HL-60/S4 treated with retinoic acid at 250 ng/mL for 4 days and 3 days (cell line): ENCODE measurements at regions not wholly inside any gene's neighbourhood (a gene's known extent, or its start where the extent isn't known, plus 50 kb on each side); places are given as distances from the start of the nearest gene placed in this dataset.

Experiments
- in situ Hi-C: fragments of 300-500 bp; cut with MboI; formaldehyde crosslinking; loops from 2 replicates; pipeline ENCODE4 v1.7.0; 2022; ENCODE audit warnings: low sequenced_read_pairs

DNA sequence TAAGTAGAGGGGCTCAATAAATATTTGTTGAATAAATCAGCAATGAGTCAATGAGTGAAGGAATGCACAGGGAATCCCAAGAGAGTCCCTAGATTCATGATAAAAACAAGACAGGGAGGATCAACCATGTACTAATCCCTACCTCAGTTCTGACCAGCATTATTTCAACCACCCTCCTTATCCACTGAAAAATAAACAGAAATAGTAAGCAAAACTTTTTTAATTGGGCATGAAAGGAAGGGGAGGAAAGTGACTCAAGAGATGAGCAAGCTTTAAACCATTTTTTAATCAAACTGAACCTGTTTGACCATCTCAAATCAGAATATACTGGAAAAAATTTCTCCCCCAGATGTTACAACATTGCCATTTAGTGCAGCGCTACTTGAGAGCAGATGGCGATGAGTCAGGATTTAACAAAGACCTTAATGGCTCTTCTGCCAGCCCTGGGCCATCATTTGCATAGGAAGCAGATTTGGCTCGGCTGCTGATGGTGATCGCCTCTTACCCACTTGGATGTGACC is 194.8 kb upstream of the SLC30A5 start:
- in situ Hi-C loops, result no loop called here

DNA sequence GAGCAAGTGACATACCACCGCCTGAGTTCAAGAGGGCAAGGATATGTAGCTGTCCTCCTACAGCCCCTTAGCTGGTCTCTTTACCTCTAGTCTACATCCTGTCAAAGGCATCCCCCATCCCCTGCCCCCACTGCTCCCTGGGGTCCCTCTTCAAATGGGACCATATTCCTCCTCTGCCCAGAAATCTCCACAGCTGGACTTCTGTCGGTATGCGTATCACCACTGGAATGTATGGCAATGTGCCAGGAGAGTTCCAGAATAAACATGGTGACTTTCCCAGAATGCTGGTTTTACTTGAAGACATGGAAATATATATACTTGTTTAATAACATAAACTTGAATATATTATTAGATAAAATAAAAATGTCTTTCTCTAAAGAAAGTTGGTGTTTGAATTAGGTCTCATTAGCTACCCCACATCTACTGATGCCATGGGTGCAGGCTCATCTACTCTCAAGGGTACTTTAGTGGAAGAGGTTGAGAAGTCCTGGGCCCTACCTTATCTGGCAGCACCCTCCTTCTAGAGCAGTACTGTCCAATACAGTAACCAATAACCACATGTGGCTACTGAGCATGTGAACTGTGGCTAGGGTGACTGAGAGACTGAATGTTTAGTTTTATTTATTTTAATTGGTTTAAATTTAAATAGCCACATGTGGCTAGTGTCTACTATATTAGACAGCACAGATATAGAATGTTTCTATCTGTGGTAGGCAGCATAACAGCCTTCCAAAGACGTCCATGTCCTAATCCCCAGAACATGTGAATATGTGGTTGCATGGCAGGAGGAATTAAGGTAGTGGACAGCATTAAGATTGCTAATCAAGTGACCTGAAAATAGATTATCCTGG is 181.7 kb upstream of the SLC30A5 start:
- in situ Hi-C loops, result no loop called here

DNA sequence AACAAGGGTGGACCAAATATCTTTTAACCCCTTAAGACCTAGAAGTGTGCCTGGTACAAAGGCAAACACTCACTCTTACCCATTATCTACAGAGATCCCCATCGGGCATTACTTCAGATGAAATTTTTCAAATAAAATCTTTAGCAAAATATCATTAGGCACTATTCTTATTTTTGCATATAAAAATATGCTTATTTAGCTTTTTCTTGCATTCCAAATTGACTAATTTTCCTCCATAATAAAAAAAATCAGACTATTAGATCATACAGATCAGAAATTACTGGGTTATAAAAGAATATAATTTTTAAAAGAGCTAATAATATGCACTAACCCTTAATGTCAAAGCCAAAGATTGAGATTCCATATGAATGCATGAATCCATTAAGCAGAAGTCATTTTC is 178.7 kb upstream of the SLC30A5 start:
- in situ Hi-C loops, result no loop called here

DNA sequence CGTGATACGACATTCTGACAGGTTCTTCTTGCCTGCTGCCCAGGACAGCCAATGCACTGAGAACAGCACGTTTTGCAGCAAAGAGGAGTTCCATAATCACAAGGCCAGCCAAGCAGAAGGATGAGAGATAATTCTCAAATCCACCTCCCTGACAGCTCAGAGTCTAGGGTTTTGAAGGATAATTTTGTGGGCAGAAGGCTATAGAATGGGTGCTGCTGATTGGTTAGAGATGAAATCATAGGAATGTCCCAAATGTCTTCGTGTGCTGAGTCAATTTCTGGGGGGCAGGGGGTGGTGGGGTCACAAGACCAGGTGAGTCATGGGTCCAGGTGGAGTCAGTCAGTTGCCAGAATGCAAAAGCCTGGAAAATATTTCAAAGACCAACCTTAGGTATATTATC is 175.5 kb upstream of the SLC30A5 start:
- in situ Hi-C loops, result no loop called here

DNA sequence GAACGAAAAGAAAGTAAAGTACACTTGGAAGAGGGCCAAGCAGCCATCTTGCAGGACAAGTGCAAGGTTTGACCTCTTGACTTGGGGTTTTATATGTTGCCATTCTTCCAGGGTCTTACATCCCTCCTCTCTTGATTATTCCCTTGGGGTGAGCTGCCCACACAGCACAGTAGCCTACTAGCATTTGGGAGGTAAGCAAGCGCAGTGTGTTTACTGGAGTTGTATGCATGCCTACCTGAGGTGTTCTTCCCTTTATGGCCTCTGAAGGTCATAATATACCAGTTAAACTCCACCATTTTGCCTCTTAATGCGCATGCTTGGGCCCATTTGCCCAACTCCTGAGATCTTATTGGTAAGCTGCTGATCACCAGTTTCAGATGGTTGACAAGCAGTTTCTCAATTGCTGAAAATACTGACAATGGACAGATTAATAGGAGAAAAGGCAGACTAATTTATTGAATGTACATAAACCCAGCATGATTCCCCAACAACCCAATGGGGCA is 173.8 kb upstream of the SLC30A5 start:
- in situ Hi-C loops, result no loop called here

DNA sequence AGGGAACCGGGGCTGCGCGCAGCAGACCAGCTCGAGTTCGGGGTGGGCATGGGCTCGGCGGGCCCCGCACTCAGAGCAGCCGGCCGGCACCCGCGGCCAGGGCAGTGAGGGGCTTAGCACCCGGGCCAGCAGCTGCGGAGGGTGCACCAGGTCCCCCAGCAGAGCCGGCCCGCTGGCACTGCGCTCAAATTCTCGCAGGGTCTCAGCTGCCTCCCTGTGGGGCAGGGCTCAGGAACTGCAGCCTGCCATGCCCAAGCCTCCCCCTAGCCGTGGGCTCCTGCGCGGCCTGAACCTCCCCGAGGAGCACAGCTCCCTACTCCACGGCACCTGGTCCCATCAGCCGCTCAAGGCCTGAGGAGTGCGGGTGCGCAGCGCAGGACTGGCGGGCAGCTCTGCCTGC is 172.9 kb upstream of the SLC30A5 start:
- in situ Hi-C loops, result no loop called here

DNA sequence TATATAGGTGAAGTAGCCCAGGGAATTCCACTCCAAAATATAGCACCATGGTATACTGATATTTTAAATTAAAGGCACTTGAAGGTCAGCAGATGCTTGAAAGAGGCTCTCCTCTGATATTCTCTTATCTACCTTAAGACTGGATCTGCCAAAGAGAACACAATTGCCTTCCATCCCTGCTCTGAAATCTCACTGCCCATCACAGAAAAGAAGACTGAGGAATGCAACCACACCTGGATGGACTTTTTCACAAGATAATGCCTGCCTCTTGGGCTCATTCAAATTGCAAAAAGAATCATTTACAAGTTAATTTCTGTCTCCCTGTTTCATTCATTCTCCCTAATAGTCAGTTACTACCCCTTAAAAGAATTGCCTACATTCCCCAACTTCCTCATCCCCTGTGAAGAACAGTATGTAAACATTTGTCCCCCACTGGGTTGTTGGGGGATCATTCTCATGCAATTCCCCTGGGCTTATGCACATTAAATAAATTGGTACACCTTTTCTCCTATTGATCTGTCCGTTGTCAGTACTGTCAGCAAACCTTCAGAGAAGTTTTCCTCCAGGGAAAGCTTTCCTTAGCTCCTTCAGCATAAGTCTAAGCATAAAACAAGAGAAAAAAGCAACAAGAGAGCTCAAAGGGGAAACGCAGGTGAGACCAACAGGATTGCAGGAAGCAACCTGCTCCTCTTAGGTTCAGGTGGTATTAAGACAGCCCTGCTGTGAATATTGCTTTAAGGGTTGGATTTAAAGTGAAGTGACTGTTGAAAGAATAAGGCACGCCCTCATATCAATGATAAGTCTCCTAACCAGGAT is 171.4 kb upstream of the SLC30A5 start:
- in situ Hi-C loops, result no loop called here

DNA sequence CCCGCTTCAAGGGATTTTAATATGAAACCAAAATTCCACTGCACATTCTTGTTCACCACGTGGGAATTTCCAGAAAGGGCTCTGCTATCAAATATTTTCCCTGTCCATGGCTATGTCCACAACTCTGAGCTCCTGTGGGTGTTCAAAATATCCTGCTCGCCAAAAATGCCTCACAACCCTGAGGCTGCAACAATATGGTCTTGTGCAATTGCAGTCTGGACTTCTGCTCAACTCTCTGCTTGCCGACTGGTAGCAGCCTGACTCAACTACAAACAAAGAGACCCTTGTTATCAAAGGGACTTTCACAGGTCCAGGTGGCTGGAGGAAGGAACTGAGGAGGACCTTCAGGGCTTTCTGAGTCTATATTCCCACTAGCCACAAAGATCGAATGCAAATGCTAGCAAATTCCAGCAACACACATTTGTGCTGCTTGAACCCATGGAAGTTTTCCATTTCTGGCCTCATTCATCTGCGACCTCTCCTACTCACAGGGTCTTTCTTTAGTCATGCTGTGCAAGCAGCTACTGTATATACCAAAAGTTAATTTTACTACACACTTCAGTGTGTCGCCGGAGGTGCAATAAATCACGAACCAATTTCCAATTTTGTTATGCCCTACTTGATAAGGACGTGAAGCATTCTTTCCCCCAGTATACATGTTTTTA is 169.2 kb upstream of the SLC30A5 start:
- in situ Hi-C loops, result no loop called here

DNA sequence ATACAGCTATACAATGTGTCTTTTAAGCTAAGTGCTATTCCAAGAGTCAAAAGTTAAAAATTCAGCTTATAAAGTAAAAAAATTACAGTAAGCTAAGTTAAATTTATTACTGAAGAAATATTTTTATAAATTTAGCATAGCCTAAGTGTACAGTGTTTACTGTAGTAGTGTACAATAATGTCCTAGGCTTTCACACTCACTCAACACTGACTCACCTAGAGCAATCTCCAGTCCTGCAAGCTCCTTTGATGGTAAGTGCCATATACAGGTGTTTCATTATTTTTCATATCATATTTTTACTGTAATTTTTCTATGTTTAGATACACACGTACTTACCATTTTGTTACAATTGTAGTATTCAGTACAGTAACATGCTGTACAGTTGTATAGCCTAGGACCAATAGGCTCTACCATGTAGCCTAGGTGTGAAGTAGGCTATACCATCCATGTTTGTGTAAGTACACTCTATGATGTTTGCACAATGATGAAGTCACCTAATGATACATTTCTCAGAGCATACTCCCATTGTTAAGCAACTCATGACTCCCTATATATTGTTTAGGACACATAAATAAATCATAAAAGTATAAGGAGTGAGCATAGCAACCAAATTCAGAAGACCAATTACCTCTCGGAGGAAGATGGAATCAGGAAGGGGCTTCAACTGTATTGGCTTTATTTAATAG is 165.1 kb upstream of the SLC30A5 start:
- in situ Hi-C loops, result no loop called here

DNA sequence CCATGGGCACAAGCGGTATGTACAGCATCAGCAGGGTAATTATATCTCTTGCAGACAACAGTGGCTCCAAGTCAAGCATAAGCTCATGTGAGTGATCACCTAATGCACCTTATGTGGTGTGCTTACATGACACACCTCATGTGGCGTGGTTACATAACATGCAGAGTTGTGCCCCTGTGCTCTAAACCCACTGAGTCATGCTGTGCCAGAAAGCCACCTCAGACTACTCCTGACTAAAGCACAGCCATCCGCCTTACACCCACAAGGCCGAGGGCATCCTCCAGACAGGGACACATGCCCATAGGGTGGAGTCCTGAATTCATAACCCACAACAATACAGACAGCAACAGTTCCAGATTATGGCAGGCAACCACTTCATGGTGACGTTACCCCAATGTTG is 163.7 kb upstream of the SLC30A5 start:
- in situ Hi-C loops, result no loop called here

DNA sequence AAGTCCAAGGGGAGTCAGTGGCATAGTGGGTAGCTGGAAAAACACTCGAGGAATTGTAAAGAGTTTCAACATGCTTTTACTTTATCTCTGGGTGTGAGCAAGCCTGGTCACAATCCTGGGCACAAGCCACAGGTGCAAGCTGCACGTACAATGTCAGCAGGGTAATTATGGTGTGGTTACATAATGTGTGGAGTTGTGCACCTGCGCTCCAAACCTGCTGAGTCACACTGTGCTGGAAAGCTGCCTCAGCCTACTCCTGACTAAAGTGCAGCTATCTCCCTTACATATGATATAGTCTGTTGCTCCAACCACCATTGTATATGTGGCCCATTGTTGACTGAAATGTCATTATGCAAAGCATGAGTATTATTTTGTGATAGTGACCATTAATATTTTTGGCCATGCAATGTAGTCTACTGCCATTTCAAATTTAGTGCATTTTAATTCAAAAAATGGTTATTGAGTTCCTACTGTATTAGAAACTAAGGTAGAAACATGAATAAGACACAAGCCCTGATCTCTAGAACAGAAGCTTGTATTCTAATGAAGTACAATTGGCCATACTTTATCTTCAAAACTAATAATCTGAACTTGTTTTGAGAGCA is 160.9 kb upstream of the SLC30A5 start:
- in situ Hi-C loops, result no loop called here

DNA sequence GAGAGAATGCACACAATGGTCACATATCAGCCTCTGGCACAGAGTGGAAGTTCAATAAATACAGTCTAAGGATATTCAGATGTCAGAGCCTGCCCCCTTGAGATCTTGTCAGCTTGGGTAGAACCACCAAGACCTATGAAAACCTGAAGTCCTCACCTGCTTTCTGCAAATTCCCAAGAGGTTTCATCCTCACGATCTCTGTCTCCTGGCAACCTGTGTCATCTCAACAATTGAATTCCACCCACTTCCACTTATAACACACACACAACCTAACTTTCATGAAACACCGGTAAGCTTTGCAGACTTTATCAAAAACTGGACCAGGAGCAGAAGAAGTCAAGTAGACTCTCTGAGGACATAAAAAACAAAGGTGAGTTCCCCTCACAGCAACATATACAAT is 151.6 kb upstream of the SLC30A5 start:
- in situ Hi-C loops, result no loop called here

DNA sequence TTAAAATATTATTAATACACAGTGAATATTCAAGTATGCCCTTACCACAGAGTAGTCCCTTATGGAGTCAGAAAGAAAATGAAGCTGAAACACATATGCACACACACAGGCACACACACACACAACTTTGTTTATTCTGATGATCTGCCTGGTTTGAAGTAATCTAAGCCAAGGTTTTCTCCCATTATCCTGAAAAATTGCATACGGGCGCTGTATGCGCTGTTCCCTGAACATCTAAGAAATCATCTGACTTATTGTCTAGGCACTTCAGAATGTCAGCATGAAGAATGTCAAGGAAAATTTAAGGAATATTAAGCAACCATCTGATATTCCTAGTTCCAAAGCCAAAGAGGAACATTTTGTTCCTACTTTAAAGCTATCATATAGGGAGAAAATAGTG is 147.1 kb upstream of the SLC30A5 start:
- in situ Hi-C loops, result no loop called here

DNA sequence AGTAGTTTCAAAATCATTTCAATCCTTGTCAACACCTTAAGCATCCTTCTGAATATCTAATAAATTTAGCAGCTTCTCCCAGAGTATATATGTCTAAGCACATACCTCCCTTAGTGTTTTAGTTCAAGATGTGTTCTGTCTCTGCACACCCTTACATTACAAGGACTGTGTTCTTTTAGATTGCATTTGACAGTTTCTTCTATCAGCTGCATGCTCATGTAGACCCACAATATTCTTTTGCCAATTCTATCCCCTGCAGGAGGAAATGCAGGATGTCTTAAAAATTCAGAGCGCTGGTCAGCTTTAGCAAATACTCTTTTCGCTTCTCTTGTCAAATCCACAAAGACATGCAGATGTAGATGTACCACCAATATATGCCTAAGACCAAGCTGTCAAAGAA is 145.8 kb upstream of the SLC30A5 start:
- in situ Hi-C loops, result no loop called here

DNA sequence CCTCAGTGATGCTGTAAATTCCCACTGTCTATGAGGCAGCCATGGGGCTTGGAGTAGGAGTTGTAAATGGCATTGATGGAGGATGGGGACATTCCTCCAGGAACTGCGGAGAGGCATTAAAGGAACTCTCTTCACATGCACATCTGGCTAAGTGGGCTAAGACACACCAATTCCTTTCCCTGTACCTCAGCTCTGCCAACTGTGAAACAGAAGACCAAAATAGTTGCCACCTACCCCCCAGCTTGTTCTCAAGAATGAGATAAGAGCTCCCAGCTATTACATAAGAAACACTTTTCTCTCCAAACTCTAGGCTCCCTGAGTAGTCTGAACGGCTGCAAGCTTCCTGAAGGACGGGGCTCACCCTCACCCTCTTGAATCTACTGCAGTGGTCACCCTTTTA is 144.6 kb upstream of the SLC30A5 start:
- in situ Hi-C loops, result no loop called here

DNA sequence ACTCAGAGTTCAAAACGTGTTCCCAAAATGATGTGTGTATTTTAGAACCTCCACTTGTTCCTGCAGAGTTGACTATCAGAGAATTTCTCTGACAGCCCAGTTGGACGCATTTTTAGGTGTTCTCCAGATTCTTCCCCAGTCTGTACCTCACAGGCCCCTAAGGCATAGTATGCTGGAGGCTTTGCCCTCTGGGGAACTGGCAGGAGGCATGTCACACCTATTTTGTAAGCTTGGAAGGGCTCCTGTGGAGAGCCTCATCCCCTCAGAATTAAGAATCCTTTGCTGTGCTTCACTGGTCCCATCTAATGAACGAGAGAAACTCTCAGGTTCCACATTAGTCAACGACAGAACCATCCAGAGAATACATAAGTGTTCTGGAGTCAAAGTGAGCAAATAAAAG is 144.1 kb upstream of the SLC30A5 start:
- in situ Hi-C loops, result no loop called here

DNA sequence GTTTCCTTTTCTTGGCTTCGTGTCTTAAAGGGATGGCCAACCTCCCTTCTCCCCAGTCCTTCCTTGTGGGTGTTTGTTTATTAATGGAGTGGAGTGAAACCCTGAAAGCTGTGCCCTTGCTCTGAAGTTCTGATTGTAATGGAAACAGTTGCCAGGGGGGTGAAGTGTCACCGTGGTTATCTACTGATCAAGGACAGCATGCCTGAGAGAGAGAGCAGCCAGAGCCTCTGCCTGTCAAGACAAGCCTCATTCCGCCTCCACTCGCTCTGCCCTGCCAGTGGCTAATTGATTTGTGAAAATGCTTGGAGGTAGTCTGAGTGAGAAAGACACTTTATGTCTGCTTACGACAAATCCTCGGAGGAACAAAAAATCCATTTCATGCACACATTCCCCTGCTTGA is 143.7 kb upstream of the SLC30A5 start:
- in situ Hi-C loops, result no loop called here

DNA sequence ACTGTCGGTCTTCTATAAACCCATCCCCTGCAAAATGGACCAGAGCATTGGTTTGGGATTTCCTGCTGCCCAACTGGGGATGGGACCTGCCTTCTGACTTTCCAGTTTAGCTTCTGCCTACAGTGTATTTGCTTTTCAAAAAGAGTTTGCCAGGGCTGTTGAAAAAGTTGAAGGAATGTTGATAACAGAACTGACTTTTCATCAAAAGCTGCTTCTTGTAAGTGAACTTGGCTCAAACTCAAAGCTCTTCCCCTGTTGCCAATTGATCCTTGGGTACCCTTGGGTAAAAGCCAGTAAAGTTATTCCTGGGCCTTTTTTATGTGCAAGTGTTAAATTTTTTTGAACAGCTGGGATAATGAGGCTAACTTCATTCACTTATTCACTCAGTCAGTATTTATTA is 142.9 kb upstream of the SLC30A5 start:
- in situ Hi-C loops, result no loop called here

DNA sequence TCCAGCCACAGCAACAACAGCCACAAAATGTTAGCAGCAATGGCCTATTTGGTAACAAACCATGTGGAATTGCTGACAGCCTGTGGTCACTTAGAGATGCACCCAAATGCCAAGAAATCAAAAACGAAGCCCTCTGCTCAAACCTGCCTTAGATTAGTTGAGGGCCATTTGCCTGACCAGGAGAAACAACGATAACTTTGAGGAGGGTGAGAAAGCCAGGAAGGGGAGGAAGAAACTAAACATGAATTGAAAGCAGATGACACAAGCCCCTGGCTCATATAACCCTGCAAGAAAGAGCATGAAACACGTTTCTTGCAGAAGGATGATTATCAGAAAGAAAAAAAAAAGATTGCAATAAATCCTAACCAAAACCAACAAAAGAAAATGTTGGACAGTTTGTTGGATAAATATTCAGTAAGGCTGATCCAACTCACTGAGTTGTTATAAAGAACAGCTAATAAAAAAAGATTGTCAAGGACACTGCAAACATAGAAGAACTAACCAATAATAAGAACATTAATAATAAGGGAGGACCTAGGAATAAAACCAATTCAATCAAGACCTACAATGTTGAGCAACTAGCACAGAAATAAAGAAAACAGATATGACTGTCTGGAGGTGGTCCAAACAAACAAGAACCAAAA is 140.5 kb upstream of the SLC30A5 start:
- in situ Hi-C loops, result no loop called here
